ENCODE measurements at regions not wholly inside any gene's neighbourhood (a gene's known extent, or its start where the extent isn't known, plus 50 kb on each side); places are given as distances from the start of the nearest gene placed in this dataset.
"Not testable (repeated sequence)": the region's sequence is repeated elsewhere in the genome, so short reads cannot be mapped to it uniquely, and the experiment has no call there.

DNA sequence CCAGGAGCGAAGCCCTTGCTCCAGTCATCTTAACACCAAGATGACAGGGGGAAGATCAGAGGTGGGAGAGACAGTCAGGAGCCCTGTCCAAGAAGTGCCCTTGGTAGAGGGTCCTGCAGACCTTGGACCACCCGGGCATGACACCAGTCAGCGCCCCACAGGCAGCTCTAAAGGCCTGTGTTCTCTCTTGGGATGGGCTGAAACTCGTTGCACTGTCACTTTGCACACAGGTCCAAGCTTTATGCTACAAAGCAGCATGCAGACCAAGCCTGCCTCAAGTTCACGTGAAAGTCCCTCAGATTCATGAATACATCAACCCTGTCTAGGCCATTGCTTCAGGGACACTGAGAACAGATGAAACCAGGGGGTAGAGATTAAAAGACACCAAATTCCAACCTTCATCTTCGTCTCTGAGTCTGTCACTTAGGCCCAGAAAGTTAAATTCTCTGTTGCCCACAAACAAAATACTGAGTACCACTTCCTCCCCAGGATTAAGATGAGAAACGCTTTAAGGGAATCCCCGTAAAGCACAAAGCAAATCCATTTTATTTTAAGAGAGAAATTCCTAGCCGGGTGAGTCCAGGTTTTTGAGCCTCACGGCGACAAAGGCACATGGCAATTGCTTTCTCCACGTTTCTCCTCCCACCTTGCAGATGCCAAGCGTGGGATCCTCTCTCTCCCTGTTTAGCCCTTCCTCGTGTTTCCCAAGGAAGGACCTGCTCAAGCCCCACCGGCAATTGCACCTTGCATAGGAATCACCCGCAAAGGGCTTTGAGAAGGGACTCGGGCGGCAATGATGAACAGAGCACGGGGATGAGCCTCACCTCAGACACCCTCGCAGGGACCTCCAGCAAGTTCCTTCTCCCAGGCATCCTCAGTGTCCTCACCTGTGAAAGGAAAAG is 75.0 kb upstream of the ID2 start:
- DNase-seq (ENCODE audit: low spot score) = no peak

DNA sequence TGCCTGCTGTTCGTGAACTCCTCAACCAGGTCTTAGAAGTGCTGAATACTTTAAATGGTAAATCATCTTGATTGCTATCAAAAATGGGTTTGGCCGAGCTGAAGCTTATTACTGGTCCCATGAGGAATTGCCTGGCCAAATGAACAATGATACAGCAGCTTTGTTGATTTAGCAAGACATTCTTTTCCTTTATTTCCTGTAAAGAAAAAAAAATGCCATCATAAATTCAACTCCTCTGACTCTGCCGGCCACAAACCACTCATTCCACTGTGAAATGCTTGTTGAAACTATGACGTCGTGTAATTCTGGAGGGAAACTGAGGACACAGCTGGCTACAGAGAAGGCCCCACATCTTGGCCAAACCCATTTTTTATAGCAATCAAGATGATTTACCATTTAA is 74.2 kb upstream of the ID2 start:
- DNase-seq (ENCODE audit: low spot score) = no peak

DNA sequence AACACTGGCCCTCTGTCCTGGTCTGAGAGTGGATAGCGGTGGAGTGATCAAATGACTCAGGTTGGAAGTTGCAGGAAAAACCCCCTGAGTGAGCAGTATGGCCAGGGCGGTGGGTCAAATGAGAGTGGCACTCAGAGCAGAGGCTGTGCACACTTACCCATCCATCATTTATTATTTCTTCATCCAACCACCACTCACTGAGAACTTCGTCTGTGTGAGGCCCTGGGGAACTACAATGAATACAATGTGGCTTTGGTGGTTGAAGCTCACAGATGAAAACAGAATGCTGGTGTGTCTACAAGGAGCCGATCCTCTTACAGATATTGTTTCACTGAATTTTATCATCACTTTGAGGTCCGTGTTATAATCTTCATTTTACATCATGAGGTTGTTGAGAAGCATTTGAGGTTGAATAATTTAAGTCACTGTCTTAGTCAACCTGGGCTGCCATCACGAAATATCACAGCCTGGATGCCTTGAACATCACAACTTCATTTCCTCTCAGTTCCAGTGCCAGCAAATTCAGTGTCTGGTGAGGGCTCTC is 73.4 kb upstream of the ID2 start:
- DNase-seq (ENCODE audit: low spot score) = no peak

DNA sequence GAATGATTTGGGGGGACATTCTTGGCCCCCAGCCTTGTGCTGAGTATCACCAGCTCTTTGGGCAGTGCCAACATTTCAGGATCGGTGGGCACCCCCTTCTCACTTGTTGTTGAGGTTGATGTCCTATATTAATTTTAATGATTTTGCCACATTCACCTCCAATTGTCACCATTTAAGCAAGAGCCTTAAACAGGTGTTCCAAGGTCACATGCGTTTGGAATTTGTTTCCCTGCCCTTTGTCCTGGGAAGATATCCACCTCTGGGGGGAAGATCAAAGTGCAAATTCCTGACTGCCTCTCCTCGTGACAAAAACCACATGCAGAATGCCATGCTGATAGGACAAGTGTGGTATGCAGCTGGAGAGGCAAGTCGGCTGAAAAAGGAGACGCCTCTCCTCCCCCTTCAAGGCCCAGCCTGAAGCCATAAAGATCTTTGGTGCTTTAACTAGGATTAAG is 72.5 kb upstream of the ID2 start:
- no peak for DNase-seq (ENCODE audit: low spot score)

DNA sequence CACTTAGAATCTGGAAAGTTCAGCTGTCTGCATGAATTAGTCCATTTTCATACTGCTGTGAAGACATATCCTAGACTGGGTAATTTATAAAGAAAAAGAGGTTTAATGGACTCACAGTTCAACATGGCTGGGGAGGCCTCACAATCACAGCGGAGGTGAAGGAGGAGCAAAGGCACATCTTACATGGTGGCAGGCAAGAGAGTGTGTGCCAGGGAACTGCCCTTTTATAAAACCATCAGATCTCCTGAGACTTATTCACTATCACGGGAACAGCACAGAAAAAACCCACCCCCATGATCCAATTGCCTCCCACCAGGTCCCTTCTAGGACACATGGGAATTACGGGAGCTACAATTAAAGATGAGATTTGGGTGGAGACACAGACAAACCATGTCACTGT is 71.1 kb upstream of the ID2 start:
- DNase-seq (ENCODE audit: low spot score) = not testable (repeated sequence)

DNA sequence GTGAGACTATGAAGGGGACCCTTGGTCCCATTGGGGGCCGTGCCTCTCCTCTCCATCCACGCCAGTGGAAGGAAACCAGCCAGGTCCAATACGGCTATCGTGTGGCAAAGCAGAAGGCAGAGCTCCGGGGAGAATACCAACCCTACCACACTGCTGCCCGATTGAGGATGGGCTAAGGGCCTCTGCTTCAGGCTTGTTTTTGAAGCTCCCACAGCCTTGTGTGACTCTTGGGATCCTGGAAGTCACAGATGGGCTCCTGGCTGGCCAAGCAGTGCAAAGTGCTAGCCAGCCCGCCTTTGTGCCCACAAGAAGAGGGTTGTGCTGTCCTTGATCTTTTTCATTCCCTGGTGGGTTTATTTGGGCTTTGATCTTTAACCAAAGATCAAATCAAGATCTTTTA is 70.6 kb upstream of the ID2 start:
- no peak for DNase-seq (ENCODE audit: low spot score)

DNA sequence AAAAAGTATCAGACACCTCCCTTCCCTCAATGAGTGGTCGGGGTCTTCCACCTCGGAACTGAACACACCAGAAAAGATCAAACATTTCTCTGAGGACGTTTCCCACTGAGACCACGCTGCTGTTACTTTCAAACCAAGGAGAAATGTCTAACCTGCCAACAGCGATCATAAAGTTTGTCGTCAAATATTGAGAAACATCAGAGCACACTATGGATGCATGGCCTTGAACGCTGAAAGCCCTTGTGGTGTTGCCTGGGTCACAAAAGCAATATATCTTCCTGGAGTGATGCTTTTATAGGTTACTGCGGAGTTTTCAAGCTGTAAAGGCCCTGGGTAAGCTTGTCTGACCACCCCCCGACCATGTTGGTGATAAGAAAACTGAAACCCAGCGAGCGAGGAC is 70.2 kb upstream of the ID2 start:
- no peak for DNase-seq (ENCODE audit: low spot score)

DNA sequence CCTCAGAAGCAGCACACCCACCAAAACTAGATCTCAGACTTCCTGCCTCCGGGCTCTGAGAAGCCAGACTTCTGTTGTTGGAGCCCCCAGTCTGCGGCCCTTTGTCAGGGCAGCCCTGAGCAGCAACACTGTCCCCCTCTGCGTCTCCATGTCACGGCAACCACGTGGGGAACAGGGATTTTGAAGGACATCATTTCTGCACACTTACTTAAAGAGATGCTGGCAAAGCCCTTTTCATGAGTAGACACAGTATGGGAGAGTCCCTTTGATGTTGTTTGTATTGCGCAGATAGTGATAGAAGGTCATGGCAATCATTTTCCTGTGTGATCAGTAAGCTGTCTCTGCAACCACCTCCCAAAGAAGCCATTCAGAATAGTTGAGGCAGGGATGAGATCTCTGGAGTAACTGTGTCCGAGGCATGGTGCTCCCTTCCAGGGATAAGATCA is 69.1 kb upstream of the ID2 start:
- no peak for DNase-seq (ENCODE audit: low spot score)

DNA sequence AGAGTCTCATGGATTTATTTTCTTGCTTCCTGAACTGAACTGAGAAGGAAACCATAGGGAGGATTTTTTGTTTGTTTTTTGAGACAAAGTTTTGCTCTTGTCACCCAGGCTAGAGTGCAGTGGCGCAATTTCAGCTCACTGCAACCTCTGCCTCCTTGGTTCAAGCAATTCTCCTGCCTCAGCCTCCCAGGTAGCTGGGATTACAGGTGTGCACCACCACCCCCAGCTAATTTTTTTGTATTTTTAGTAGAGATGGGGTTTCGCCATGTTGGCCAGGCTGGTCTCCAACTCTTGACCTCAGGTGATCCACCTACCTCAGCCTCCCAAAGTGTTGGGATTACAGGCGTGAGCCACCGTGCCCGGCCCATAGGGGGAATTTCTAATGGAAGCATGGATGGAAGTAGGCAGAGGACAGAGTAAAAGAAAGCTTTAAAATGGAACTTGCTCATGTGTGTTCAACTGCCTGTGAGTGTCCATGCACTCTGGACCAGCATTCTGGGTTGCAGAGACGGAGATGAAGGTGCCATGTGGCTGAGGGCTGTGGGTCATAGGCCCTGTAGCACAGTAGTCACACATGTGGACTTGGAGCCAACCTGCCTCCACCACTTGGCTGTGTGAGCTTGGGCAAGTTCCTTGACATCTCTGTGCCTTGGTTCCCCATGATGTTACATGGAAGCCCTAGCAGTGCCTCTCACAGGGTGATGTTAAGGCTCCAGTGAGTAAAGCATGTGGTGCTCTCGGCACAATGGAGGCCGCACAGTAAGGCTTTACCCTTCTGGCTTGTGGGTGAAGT is 68.5 kb upstream of the ID2 start:
- DNase-seq (ENCODE audit: low spot score) = not testable (repeated sequence)

DNA sequence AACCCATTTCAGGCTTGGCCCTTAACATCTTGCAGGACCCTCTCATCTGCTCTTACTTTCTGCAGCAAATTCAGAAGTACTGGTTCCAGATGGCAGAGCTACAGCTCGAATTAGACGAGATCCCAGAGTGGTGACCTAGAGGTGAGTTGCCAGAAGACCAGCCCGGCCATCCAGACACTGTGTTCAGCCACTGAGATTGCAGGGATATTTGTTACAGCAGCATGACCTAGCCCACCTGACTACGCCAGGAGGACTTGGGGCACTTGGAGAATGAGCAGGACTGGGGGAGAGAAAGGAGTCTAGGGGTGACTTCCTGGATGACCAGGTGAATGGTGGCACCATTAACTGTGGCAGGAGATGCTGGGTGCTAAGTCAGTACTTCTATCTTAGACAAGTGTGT is 67.2 kb upstream of the ID2 start:
- no peak for DNase-seq (ENCODE audit: low spot score)

DNA sequence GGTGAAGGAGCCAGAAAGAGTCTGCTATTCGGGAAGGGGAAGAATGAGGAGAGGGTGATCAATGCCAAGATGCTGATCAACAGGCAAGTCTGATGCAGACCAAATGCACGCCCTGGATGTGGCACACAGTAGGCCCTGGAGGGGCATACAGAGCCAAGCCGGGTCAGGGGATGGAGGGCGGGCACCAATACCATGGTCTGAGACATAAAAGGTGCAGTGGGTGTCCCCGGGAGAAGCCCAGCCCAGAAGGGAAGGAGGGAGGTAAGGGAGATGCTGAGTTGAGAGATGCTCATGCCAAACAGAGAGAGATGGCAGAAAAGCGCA is 66.6 kb upstream of the ID2 start:
- no peak for DNase-seq (ENCODE audit: low spot score)

DNA sequence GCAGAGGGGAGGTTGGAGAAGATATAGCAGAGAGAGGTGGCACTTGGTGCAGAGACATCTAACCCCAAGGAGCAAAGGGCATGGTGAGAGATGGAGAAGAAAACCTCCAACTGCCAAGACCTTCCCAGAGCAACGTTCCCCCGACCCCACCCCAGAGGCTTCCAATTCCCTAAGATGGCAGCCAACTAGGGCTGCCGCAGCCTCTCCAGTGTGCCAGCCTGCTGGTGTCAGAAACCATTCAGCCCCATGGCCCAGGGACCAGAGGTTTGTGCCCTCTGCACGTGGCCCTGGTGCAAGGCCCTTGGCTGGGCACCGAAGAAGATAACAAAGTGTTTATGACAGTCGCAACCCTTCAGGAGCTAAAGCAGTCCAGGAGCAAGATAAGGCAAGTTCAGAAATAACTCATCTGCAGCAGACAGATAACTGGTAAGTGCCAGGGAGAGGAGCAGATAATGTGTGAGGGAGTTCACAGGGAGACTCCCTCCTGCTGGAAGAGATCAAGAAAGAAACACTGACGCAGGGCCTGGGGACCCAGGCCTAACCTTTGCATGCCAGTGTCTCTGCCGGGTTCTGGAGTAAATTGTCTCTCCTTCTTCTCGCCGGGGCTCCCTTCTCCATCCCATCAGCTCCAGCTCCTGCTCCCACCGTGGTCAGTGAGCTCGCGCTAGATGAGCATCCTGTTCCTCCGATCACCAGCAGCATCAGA is 66.1 kb upstream of the ID2 start:
- no peak for DNase-seq (ENCODE audit: low spot score)

DNA sequence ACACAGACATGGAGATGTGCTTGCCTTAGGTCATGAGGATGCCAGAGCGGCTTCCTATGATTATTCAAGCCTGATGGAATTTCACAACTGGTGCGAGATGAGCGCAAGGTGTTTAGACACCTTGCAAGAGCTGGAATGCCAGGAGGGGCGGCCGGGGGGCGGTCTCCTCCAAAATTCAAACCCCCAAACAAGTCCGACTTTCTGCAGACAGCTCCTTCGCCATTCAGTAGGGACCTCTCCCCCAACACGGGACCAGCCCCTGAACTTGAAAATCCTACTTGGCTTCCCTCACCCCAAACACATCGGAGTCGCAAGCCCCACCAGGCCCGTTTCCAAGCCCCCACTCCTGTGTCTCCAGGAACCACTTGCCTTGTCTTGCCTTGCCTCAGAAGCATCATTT is 64.8 kb upstream of the ID2 start:
- no peak for DNase-seq (ENCODE audit: low spot score)

DNA sequence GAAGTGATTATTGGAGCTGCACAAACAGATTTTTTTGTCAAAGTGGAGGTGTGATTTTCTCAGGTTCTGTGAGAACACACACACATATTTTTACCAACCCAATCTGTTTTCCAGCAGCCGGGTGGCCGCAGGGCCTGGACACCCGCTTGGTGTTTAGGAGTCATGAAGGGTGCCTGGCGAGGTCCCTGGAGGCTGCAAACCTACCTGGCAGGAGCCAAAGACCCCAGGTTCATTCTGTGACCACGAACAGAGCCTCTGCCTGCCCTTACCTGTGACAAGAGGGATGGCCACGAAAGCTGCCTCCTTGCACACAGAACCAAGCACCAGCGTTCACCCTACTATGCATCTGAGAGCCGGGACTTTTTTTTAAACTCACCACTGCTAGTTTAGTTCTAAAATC is 64.3 kb upstream of the ID2 start:
- no peak for DNase-seq (ENCODE audit: low spot score)

DNA sequence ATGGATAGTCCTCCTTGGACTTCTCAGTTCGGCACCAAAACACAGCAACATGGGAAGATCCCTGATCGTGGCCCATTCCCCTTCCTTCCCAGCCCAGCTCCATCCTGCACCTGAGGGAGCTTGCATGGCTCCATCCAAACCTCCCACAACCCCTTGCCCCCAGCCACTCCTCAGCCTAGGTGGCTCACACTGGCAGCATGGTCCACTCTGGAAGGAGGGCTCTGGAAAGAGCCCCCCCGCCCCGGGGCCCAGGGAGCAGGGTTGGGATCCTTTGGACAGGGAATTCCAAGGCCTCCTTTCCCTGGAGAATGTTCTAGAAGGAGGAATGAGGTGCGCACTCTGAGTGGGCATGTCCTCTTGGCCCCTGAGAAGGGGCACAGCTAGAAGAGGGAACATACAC is 62.8 kb upstream of the ID2 start:
- DNase-seq (ENCODE audit: low spot score) = no peak

DNA sequence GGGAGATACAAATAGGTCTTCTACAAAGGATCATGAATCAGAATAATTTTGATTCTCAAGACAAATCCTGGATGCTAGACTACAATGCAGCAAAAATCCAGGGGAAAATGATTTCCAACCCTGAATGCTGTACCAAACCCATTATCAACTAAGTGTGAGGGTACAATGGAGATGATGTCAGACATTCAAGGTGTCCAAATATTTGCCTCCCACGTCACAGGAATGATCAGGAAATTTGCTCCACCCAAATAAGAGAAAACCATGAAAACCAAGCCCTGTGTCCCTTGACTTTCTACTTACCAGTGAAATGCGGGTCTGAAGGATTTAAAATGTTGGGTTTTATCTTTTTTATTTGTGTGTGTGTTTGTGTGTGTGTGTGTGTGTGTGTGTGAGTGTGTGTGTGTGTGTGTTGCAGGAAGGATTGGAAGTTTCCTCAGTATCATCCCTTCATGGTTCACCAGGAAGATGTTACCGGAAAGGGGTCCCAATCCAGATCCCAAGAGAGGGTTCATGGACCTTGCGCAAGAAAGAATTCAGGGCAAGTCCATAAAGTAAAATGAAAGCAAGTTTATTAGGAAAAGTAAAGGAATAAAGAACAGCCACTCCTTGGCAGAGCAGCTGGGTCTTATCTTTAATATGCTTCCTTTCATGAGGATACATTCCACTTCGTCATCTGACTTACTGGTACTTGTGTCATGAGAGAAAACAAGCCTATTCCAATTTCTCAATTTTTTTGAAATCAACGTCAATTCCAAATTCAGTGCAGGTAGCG is 61.1 kb upstream of the ID2 start:
- DNase-seq (ENCODE audit: low spot score) = no peak

DNA sequence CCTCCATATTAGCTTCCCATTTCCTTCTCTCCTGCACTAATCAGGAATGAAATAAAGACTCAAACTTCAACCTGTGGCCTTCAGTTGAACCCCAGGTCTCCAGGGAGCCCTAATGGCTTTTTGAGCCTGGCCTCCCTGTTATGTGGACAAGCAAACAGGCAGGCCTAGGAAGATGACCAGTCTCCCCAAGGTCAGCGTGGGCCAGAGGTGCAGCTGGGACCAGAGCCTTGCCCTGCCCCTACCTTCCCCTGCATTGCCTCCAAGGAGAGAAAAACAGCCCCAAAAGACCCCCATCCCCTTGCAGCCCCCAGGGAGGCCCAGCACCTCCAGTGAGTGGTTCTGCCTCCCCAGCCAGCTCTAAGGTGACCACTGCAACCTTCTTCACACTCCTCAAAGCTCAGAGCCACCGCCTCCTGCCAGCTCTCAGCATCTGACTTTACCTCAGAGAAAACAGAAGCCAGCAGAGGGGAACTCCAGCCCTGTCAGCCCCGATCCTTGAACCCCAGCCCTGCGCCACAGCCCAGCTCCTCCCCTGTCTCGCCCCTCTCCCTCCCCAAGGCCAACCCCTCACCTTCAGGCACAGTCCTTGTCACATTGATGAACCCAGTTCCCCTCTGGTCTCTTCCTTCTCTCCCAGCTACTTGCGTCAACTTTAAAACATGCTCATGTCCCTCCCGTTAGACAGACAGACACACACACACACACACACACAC is 59.5 kb upstream of the ID2 start:
- no peak for DNase-seq (ENCODE audit: low spot score)

DNA sequence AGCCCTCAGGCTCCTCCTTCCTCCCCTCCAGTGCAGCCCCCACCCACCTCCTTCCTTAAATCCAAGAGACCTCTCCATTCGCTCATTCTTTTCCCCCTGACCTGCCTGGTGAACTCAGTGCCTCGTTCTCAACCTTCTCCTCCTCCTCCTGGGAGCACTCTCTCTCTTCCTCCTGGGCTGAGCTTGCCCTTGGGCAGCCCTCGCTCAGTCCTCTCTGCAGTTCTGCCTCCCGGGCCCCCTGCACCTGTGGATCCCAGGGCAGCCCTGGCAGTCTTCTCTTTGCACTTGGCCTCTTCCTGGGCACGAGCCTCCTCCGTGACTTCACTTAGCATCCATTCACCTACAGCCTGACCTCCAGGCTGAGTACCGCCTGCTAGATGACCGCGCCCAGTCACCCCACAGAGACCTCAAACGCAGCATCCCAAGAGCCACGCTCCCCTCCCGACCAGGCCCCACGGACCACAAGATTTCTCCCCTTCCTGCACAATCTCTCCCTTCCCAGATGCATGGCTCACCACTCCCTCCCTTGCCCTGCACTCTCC is 58.9 kb upstream of the ID2 start:
- no peak for DNase-seq (ENCODE audit: low spot score)

DNA sequence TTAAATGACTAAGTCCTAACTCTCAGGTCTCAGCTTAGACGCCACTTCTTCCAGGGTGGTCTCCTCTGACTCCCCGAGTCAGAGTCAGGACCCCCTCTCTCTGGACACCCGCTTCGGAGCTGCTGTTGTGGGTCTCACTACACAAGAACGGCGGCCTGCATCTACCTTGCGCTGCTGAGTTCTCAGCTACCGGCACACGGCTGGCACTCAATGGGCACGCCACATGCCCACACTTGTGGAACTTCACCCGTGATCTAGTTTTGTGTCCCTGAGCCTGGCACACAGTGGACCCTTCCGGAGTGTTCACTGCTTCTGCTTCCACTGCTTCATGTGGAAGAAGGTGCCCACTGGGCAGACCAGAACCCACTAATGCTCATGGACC is 58.3 kb upstream of the ID2 start:
- DNase-seq (ENCODE audit: low spot score) = no peak

DNA sequence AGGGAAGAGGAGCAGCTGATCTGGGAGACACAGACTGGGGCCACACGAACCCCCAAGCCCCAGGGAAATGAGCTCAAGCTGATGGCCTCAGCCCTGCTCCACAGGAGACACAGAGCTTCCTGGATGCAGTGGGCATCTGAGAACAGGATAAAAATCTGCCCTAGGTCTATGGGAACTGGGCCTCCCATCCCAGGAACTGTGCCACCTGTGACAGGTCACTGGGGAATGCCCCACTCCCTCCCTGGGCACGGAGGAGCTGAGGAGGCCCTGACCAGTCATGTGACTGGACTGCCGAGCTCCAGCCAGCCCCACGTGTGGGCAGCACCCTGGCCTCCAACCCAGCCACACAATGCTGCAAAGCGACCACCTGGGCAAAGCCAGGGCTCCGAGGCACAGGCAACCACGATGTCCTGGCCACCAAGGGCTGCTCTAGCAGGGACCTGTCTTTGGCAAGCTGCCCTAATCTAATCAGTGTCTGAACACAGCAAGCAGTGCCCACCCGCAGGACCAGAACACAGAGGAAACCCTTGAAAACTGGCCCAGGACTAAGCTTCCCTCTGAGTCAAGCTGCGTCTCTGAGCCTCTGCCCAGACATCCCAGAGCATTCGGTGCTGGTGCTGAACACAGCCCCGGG is 57.8 kb upstream of the ID2 start:
- DNase-seq (ENCODE audit: low spot score) = no peak
